Tibial nerve (tissue), 4 donors: ENCODE measurements at regions not wholly inside any gene's neighbourhood (a gene's known extent, or its start where the extent isn't known, plus 50 kb on each side); places are given as distances from the start of the nearest gene placed in this dataset.

ENCODE experiments used
- DNase-seq, 2 donors: peaks; one replicate each; pipeline ENCODE4 v3.0.0-alpha.2; 2019; ENCODE audit warnings: low spot score in 2 of 2
- H3K27ac ChIP-seq, 4 donors: fragments of 200-600 bp; sonication (generic) in 3 of 4; one replicate each; pipeline ENCODE4 v1.5.1; 2017 to 2019; ENCODE audit warnings: mild to moderate bottlenecking in 1 of 4
- H3K27me3 ChIP-seq, 2 donors: fragments of 200-600 bp; sonication (generic) in 1 of 2; one replicate each; pipeline versions ENCODE4 v1.5.1 to v1.6.0; 2017 to 2019
- H3K36me3 ChIP-seq, 3 donors: fragments of 200-600 bp; sonication (generic); one replicate each; pipeline ENCODE4 v1.5.1; 2018 to 2019
- H3K4me1 ChIP-seq, 4 donors: fragments of 200-600 bp; sonication (generic) in 3 of 4; one replicate each; pipeline ENCODE4 v1.5.1; 2017 to 2019
- H3K4me3 ChIP-seq, 4 donors: fragments of 200-600 bp; sonication (generic) in 3 of 4; one replicate each; pipeline ENCODE4 v1.5.1; 2017 to 2019; ENCODE audit warnings: mild to moderate bottlenecking in 1 of 4, moderate library complexity in 1 of 4
- H3K9me3 ChIP-seq, 4 donors: fragments of 200-600 bp; sonication (generic) in 3 of 4; one replicate each; pipeline ENCODE4 v1.5.1; 2017 to 2019
- EP300 ChIP-seq, 2 donors: sonication (generic); formaldehyde crosslinking; IDR thresholded peaks; one replicate each; pipeline ENCODE4 v1.6.1; 2017; ENCODE audit warnings: antibody characterized with exemption in 2 of 2, mild to moderate bottlenecking in 1 of 2
- POLR2A ChIP-seq, 2 donors: fragments of 450-650 bp; IDR thresholded peaks; one replicate each; pipeline ENCODE4 v1.6.1; 2017; ENCODE audit warnings: antibody characterized with exemption in 2 of 2, mild to moderate bottlenecking in 2 of 2, moderate library complexity in 2 of 2
- WGBS, 2 donors: methylation state at CpG; one replicate each; pipeline ENCODE4 v1.1.5; 2018; 5-methylcytosine and 5-hydroxymethylcytosine counted together
- TF ChIP-seq, protein P1 (sequence below), 5 experiments: fragments of 200-600 bp in 3 of 5; fragments of 450-650 bp in 2 of 5; sonication (generic) in 3 of 5; IDR thresholded peaks; one replicate each; pipeline ENCODE4 v1.5.1; 2016 to 2019; ENCODE audit warnings: antibody characterized with exemption in 5 of 5, mild to moderate bottlenecking in 3 of 5, moderate library complexity in 2 of 5

DNA sequence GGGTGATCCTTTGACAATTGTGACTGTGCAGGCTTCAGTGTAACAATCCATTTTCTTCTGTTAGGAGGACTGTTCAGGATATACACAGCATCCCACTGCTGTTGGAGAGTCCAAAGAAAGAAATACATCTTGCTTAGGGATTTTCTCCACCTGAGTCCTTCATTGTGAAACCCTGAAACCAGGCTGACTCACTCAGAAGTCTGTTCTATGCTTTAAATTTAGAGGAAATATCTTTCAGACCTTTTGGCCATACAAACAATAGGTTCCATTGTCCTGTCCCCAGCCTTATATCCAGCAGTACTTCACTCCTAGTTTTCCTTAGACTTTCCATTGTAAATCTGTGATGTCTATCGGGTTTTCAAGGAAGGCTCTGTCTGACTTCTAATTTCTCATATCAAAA, 379.1 kb downstream of the SUCLA2 start:
- no peak overlapping the region for H3K27ac ChIP-seq
- no peak overlapping the region for H3K4me3 ChIP-seq
- H3K9me3 ChIP-seq: peaks cover 0 to 16% (median 0%) of the 10 kb centered on the region in 4 donors
- TF ChIP-seq POLR2A (IDR thresholded peaks at IDR 0.05) (no peak), EP300 (IDR thresholded peaks at IDR 0.05) (no peak)
- TF ChIP-seq, protein P1, sequence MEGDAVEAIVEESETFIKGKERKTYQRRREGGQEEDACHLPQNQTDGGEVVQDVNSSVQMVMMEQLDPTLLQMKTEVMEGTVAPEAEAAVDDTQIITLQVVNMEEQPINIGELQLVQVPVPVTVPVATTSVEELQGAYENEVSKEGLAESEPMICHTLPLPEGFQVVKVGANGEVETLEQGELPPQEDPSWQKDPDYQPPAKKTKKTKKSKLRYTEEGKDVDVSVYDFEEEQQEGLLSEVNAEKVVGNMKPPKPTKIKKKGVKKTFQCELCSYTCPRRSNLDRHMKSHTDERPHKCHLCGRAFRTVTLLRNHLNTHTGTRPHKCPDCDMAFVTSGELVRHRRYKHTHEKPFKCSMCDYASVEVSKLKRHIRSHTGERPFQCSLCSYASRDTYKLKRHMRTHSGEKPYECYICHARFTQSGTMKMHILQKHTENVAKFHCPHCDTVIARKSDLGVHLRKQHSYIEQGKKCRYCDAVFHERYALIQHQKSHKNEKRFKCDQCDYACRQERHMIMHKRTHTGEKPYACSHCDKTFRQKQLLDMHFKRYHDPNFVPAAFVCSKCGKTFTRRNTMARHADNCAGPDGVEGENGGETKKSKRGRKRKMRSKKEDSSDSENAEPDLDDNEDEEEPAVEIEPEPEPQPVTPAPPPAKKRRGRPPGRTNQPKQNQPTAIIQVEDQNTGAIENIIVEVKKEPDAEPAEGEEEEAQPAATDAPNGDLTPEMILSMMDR (IDR thresholded peaks at IDR 0.05): no peak
- WGBS, 2 donors: 29 to 38% methylated on average over 1 of the region's 1 CpG
- H3K36me3 ChIP-seq: no peaks in the 10 kb centered on the region
- no peak for DNase-seq
- H3K4me1 ChIP-seq: no peaks in the 10 kb centered on the region
- H3K27me3 ChIP-seq: no peaks in the 10 kb centered on the region

DNA sequence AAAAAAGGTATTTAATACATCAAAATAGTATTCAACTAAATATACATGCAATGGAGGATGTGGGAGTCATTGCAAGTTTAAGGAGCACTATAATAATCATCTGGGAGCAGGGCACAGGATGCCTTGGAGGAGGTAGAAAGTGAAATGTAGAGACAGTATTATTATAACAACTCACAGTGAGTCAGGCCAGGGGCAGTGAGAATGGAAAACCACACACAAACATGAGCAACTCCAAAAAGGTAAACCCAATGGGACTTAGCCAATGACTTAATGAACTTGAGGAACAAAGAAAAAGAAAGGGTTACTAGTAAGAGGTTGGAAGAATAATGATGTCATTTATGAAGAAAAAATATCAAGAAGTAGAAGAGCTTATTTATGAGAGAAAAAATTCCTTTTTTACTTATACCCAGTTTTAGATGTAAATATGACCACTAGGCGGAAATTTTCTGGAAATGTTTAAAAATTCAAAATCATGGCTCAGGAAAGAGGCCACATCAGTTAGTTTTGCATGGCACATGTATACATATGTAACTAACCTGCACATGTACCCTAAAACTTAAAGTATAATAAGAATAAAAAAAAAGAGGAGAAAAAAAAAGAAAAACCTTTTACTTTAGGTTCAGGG, 389.3 kb downstream of the SUCLA2 start:
- Histone ChIP-seq H3K9me3 (peaks cover 0 to 17% (median 0%) of the 10 kb centered on the region in 4 donors), H3K27me3 (no peaks in the 10 kb centered on the region), H3K36me3 (no peaks in the 10 kb centered on the region), H3K4me1 (no peaks in the 10 kb centered on the region), H3K27ac (no peak overlapping the region), H3K4me3 (no peak overlapping the region)
- no peak for DNase-seq
- 88 to 91% methylated on average over 1 of the region's 1 CpG for WGBS, 2 donors
- no peak for TF ChIP-seq POLR2A (IDR thresholded peaks at IDR 0.05)
- TF ChIP-seq EP300 (IDR thresholded peaks at IDR 0.05): no peak
- TF ChIP-seq, protein P1 (IDR thresholded peaks at IDR 0.05): no peak

DNA sequence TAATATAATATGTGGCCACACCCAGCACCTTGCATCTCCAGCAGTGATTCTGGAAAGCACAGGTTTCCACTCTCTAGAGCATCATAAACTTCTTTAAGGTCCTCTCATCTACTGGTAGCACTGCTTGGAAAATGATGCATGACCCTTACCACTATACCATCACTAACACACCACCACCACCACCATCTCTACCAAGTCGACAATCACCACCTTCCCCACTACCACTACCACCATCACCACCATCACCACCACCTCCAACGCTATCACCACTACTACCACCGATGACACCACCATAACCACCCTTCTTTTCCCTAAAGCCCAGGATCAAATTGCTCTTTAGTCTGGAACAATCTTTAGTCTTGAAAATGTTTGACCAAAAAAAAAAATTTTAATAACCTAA, 390.4 kb downstream of the SUCLA2 start:
- Histone ChIP-seq H3K4me3 (no peak overlapping the region), H3K27me3 (no peaks in the 10 kb centered on the region), H3K27ac (no peak overlapping the region), H3K4me1 (no peaks in the 10 kb centered on the region), H3K36me3 (no peaks in the 10 kb centered on the region), H3K9me3 (peaks cover 0 to 17% (median 0%) of the 10 kb centered on the region in 4 donors)
- TF ChIP-seq, protein P1 (IDR thresholded peaks at IDR 0.05): no peak
- TF ChIP-seq EP300 (IDR thresholded peaks at IDR 0.05) (no peak), POLR2A (IDR thresholded peaks at IDR 0.05) (no peak)
- no peak for DNase-seq
- 85 to 93% methylated on average over 3 of the region's 3 CpGs for WGBS, 2 donors

DNA sequence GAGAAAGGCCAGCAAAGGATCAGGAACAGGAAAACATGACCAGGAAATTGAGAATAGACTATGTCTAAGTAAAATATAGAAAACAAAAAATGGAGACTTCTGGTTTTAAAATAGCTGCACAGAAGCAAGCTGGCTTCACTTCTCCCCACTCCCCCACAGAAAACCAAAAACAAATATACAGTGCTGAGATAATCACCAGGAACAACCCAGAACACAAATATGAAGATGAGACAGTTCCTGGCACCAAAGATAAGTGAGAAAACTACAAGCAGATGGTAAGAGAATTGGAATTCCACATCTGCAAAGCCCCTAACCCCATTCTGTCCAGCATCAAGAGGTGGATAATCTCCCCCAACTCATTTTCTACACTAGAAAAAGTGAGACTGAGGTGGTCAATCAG, 397.7 kb downstream of the SUCLA2 start:
- no peak for DNase-seq

GRCh38 chr13:47598340-47598911, 402.6 kb downstream of the SUCLA2 start:
- no peak for TF ChIP-seq POLR2A (IDR thresholded peaks at IDR 0.05)
- TF ChIP-seq, protein P1 (IDR thresholded peaks at IDR 0.05): peak in 1 of 5 experiments; percentile 12
- H3K9me3 ChIP-seq: peaks cover 0 to 19% (median 0%) of the 10 kb centered on the region in 4 donors
- H3K27ac ChIP-seq: no peak overlapping the region
- H3K4me1 ChIP-seq: no peaks in the 10 kb centered on the region
- H3K4me3 ChIP-seq: no peak overlapping the region
- H3K36me3 ChIP-seq: no peaks in the 10 kb centered on the region
- WGBS, 2 donors: 30 to 40% methylated on average over 2 of the region's 2 CpGs
- H3K27me3 ChIP-seq: no peaks in the 10 kb centered on the region
- no peak for DNase-seq

More for the DNA sequence above, 397.7 kb downstream of the SUCLA2 start:
- H3K27me3 ChIP-seq: no peaks in the 10 kb centered on the region
- H3K36me3 ChIP-seq: no peaks in the 10 kb centered on the region
- TF ChIP-seq EP300 (IDR thresholded peaks at IDR 0.05) (no peak), POLR2A (IDR thresholded peaks at IDR 0.05) (no peak)
- TF ChIP-seq, protein P1 (IDR thresholded peaks at IDR 0.05): no peak
- H3K4me1 ChIP-seq: no peaks in the 10 kb centered on the region
- H3K4me3 ChIP-seq: no peak overlapping the region
- peaks cover 0 to 4% (median 0%) of the 10 kb centered on the region in 4 donors for H3K9me3 ChIP-seq
- no peak overlapping the region for H3K27ac ChIP-seq
